ENCODE measurements at regions not wholly inside any gene's neighbourhood (a gene's known extent, or its start where the extent isn't known, plus 50 kb on each side); places are given as distances from the start of the nearest gene placed in this dataset.

- TF ChIP-seq POLR2A (IDR thresholded peaks at IDR 0.05) (no peak), CTCF (IDR thresholded peaks at IDR 0.05) (no peak)
Observed at GRCh38 chr4:30838331-30838730, 118.2 kb downstream of the PCDH7 start.

All from right lobe of liver (tissue), 4 donors.